Epithelial cell of esophagus (primary cell): ENCODE measurements at regions not wholly inside any gene's neighbourhood (a gene's known extent, or its start where the extent isn't known, plus 50 kb on each side); places are given as distances from the start of the nearest gene placed in this dataset.
"Not testable (repeated sequence)": the region's sequence is repeated elsewhere in the genome, so short reads cannot be mapped to it uniquely, and the experiment has no call there.

Experiments used
- DNase-seq: peaks from one replicate; pipeline ENCODE4 v3.0.0; 2010; ENCODE audit warnings: low read depth
- H3K4me3 ChIP-seq: 2 replicates; pipeline ENCODE4 v1.5.1; 2011; ENCODE audit warnings: mild to moderate bottlenecking, low read length, control low read depth
- CTCF ChIP-seq: IDR thresholded peaks from 2 replicates; pipeline ENCODE4 v1.5.1; 2011; ENCODE audit warnings: low read depth, mild to moderate bottlenecking, low read length, control low read depth, inconsistent platforms; ENCODE audit not compliant: insufficient read depth; ENCODE audit errors: missing control alignments

- no peak overlapping the region for H3K4me3 ChIP-seq
- TF ChIP-seq CTCF, result no peak
- no peak for DNase-seq
These were observed 344.3 kb downstream of the EIPR1 start for GRCh38 chr2:3033315-3033714.

GRCh38 chr2:3030791-3031190 is 346.8 kb downstream of the EIPR1 start:
- H3K4me3 ChIP-seq, DNase-seq: not testable (repeated sequence)

- no peak for TF ChIP-seq CTCF
- H3K4me3 ChIP-seq, result no peak overlapping the region
- DNase-seq, result no peak
These were observed 351.6 kb downstream of the EIPR1 start for GRCh38 chr2:3025984-3026383.

GRCh38 chr2:3025261-3025660 is 352.4 kb downstream of the EIPR1 start:
- H3K4me3 ChIP-seq, result no peak overlapping the region
- DNase-seq, result no peak
- no peak for TF ChIP-seq CTCF

- no peak overlapping the region for H3K4me3 ChIP-seq
- no peak for TF ChIP-seq CTCF
- no peak for DNase-seq
These were observed 353.1 kb downstream of the EIPR1 start for GRCh38 chr2:3024401-3024935.

- TF ChIP-seq CTCF, result no peak
- no peak overlapping the region for H3K4me3 ChIP-seq
- DNase-seq, result no peak
These were observed 354.1 kb downstream of the EIPR1 start for GRCh38 chr2:3023531-3023930.

- no peak for DNase-seq
- no peak for TF ChIP-seq CTCF
These were observed 354.7 kb downstream of the EIPR1 start for GRCh38 chr2:3022841-3023372.

More at GRCh38 chr2:3022841-3023372, 354.7 kb downstream of the EIPR1 start:
- H3K4me3 ChIP-seq, result no peak overlapping the region
